H9 (cell line): ENCODE measurements at regions not wholly inside any gene's neighbourhood (a gene's known extent, or its start where the extent isn't known, plus 50 kb on each side); places are given as distances from the start of the nearest gene placed in this dataset.

Experiments
- DNase-seq: peaks from one replicate; pipeline ENCODE4 v3.0.0-alpha.2; 2017
- H2AFZ ChIP-seq: one replicate; pipeline ENCODE4 v1.6.1; 2013; ENCODE audit warnings: mild to moderate bottlenecking, low read length, control low read depth, moderate library complexity
- H2AK5ac ChIP-seq: 2 replicates; pipeline ENCODE4 v1.6.1; 2013; ENCODE audit warnings: low read length, control low read depth, mixed read lengths; ENCODE audit not compliant: insufficient read length
- H2BK120ac ChIP-seq: one replicate; pipeline ENCODE4 v1.6.1; 2013; ENCODE audit warnings: low read depth, mild to moderate bottlenecking, low read length, control low read depth, inconsistent platforms; ENCODE audit not compliant: poor library complexity, severe bottlenecking
- H2BK12ac ChIP-seq: 2 replicates; pipeline ENCODE4 v1.6.1; 2013; ENCODE audit warnings: low read length, control low read depth, mixed read lengths, low read depth; ENCODE audit not compliant: insufficient read length
- H2BK15ac ChIP-seq: 2 replicates; pipeline ENCODE4 v1.6.1; 2013; ENCODE audit warnings: low read depth, low read length, control low read depth
- H2BK20ac ChIP-seq: one replicate; pipeline ENCODE4 v1.6.1; 2013; ENCODE audit warnings: low read depth, mild to moderate bottlenecking, low read length, control low read depth, inconsistent platforms; ENCODE audit not compliant: poor library complexity, severe bottlenecking
- H2BK5ac ChIP-seq: 2 replicates; pipeline ENCODE4 v1.6.1; 2013; ENCODE audit warnings: low read length, control low read depth, mixed read lengths; ENCODE audit not compliant: insufficient read length
- H3K14ac ChIP-seq: 2 replicates; pipeline ENCODE4 v1.6.1; 2013; ENCODE audit warnings: low read length, control low read depth; ENCODE audit not compliant: insufficient read depth
- H3K18ac ChIP-seq: 2 replicates; pipeline ENCODE4 v1.6.1; 2013; ENCODE audit warnings: low read depth, mild to moderate bottlenecking, mixed read lengths, low read length, control low read depth; ENCODE audit not compliant: insufficient read length
- H3K23ac ChIP-seq: 2 replicates; pipeline ENCODE4 v1.6.1; 2013; ENCODE audit warnings: low read length, control low read depth, mixed read lengths, low read depth; ENCODE audit not compliant: insufficient read length
- H3K23me2 ChIP-seq: 2 replicates; pipeline ENCODE4 v1.6.1; 2013; ENCODE audit warnings: low read depth, mild to moderate bottlenecking, mixed read lengths, low read length, control low read depth; ENCODE audit not compliant: insufficient read length, poor library complexity, severe bottlenecking
- H3K27ac ChIP-seq: 2 replicates; pipeline ENCODE4 v1.5.1; 2013; ENCODE audit warnings: low read length, control low read depth, mixed read lengths, low read depth; ENCODE audit not compliant: insufficient read length
- H3K27me3 ChIP-seq: 2 replicates; pipeline ENCODE4 v1.6.1; 2013; ENCODE audit warnings: low read length, control low read depth, inconsistent platforms; ENCODE audit not compliant: insufficient read depth
- H3K4ac ChIP-seq: 2 replicates; pipeline ENCODE4 v1.6.1; 2013; ENCODE audit warnings: low read depth, mild to moderate bottlenecking, control low read depth, inconsistent platforms, low read length, moderate library complexity
- H3K4me1 ChIP-seq: 2 replicates; pipeline ENCODE4 v1.6.1; 2013; ENCODE audit warnings: low read length, control low read depth, inconsistent platforms; ENCODE audit not compliant: insufficient read depth
- H3K4me2 ChIP-seq: 2 replicates; pipeline ENCODE4 v1.6.1; 2013; ENCODE audit warnings: low read length, control low read depth, mixed read lengths; ENCODE audit not compliant: insufficient read length, insufficient read depth
- H3K56ac ChIP-seq: 2 replicates; pipeline ENCODE4 v1.6.1; 2013; ENCODE audit warnings: low read depth, mild to moderate bottlenecking, mixed read lengths, low read length, control low read depth; ENCODE audit not compliant: insufficient read length
- H3K79me1 ChIP-seq: 2 replicates; pipeline ENCODE4 v1.6.1; 2013; ENCODE audit warnings: low read depth, mild to moderate bottlenecking, moderate library complexity, low read length, control low read depth, inconsistent platforms; ENCODE audit not compliant: insufficient read depth, poor library complexity, severe bottlenecking
- H3K79me2 ChIP-seq: 2 replicates; pipeline ENCODE4 v1.6.1; 2013; ENCODE audit warnings: low read length, control low read depth, inconsistent platforms; ENCODE audit not compliant: insufficient read depth
- H3K9ac ChIP-seq: 2 replicates; pipeline ENCODE4 v1.6.1; 2013; ENCODE audit warnings: low read length, control low read depth, mixed read lengths; ENCODE audit not compliant: insufficient read length; ENCODE audit errors: extremely low read depth
- H3K9me3 ChIP-seq: one replicate; pipeline ENCODE4 v1.6.1; 2013; ENCODE audit warnings: low read depth, low read length, inconsistent platforms; ENCODE audit not compliant: control insufficient read depth
- H3T11ph ChIP-seq: one replicate; pipeline ENCODE4 v1.6.1; 2013; ENCODE audit warnings: mild to moderate bottlenecking, low read length, control low read depth, inconsistent platforms
- H4K20me1 ChIP-seq: one replicate; pipeline ENCODE4 v1.6.1; 2013; ENCODE audit not compliant: control insufficient read depth, insufficient read length, insufficient read depth
- H4K5ac ChIP-seq: 2 replicates; pipeline ENCODE4 v1.6.1; 2013; ENCODE audit warnings: low read depth, mild to moderate bottlenecking, mixed read lengths, low read length, control low read depth; ENCODE audit not compliant: insufficient read length
- H4K8ac ChIP-seq: replicated peaks from 2 replicates; pipeline ENCODE4 v1.6.1; 2013; ENCODE audit warnings: low read length, control low read depth, mixed read lengths, low read depth; ENCODE audit not compliant: insufficient read length
- H4K91ac ChIP-seq: 2 replicates; pipeline ENCODE4 v1.6.1; 2013; ENCODE audit warnings: low read depth, mild to moderate bottlenecking, moderate library complexity, mixed read lengths, low read length, control low read depth; ENCODE audit not compliant: insufficient read length
- H3K27ac Mint-ChIP-seq, 3 experiments: 2 replicates in 2 of 3; 3 replicates in 1 of 3; pipeline ENCODE4 v1.8.0; 2020 to 2021; ENCODE audit warnings: mixed read lengths in 3 of 3, mild to moderate bottlenecking in 1 of 3, moderate library complexity in 1 of 3
- H3K27me3 Mint-ChIP-seq: 2 replicates; pipeline ENCODE4 v1.8.0; 2021; ENCODE audit warnings: low read depth, mild to moderate bottlenecking, moderate library complexity, mixed read lengths
- H3K36me3 Mint-ChIP-seq, 3 experiments: 2 replicates in 2 of 3; 3 replicates in 1 of 3; pipeline ENCODE4 v1.8.0; 2020 to 2021; ENCODE audit warnings: low read depth in 3 of 3, mixed read lengths in 3 of 3; ENCODE audit not compliant: insufficient read depth in 1 of 3
- H3K4me1 Mint-ChIP-seq, 2 experiments: 2 replicates each; pipeline ENCODE4 v1.8.0; 2020; ENCODE audit warnings: mixed read lengths in 2 of 2
- H3K4me3 Mint-ChIP-seq, 2 experiments: 2 replicates in 1 of 2; 3 replicates in 1 of 2; pipeline ENCODE4 v1.8.0; 2020 to 2021; ENCODE audit warnings: mild to moderate bottlenecking in 2 of 2, mixed read lengths in 2 of 2, moderate library complexity in 1 of 2
- H3K9me3 Mint-ChIP-seq, 2 experiments: 2 replicates in 1 of 2; 3 replicates in 1 of 2; pipeline ENCODE4 v1.8.0; 2020; ENCODE audit warnings: mild to moderate bottlenecking in 2 of 2, mixed read lengths in 2 of 2, moderate library complexity in 1 of 2
- CTCF ChIP-seq: fragments of 200-600 bp; sonication (generic); conservative IDR thresholded peaks from 3 replicates; pipeline ENCODE4 v1.8.0; 2021; ENCODE audit warnings: antibody characterized with exemption, mild to moderate bottlenecking
- WGBS: extraction: QIAGEN DNeasy Blood & Tissue Kit; methylation state at CpG from one replicate; pipeline ENCODE4 v1.1.7; 2013; ENCODE audit warnings: missing lambda C conversion rate, low lambda C conversion rate, mixed read lengths; ENCODE audit not compliant: insufficient read length; ENCODE audit errors: extremely low coverage; 5-methylcytosine and 5-hydroxymethylcytosine counted together

- TF ChIP-seq CTCF = no peak
- Histone ChIP-seq H2BK120ac (no peak overlapping the region), H4K91ac (no peak overlapping the region), H2AK5ac (no peak overlapping the region), H4K20me1 (no peaks in the 10 kb centered on the region), H3K23ac (no peak overlapping the region), H2AFZ (no peak overlapping the region), H3K9ac (no peak overlapping the region), H2BK5ac (no peak overlapping the region), H3K4me2 (no peak overlapping the region), H3T11ph (no peak overlapping the region), H3K79me1 (no peaks in the 10 kb centered on the region), H3K23me2 (no peaks in the 10 kb centered on the region), H3K4ac (no peak overlapping the region), H2BK12ac (no peak overlapping the region), H3K14ac (no peak overlapping the region), H3K27ac (no peak overlapping the region), H3K9me3 (no peaks in the 10 kb centered on the region), H3K56ac (no peak overlapping the region), H4K8ac (no peak overlapping the region), H3K4me1 (no peaks in the 10 kb centered on the region), H3K27me3 (no peaks in the 10 kb centered on the region), H3K18ac (no peak overlapping the region), H2BK15ac (no peak overlapping the region), H2BK20ac (no peak overlapping the region), H3K79me2 (no peaks in the 10 kb centered on the region), H4K5ac (no peak overlapping the region)
- no peak for DNase-seq
- Mint-ChIP-seq H3K4me1 (no peaks in the 10 kb centered on the region; a peak in 1 of 4 replicates), H3K4me3 (no peak overlapping the region), H3K9me3 (no peaks in the 10 kb centered on the region), H3K36me3 (no peaks in the 10 kb centered on the region), H3K27ac (peak overlapping the region in 1 of 3 experiments; percentile 27; a peak in 1 of 7 replicates), H3K27me3 (no peaks in the 10 kb centered on the region)
- no CpG with 5 or more reads among the region's 13 CpGs for WGBS
Observed at GRCh38 chr4:162640152-162640551, 476.4 kb upstream of the FSTL5 start.
